WI38 (cell line): ENCODE measurements at regions not wholly inside any gene's neighbourhood (a gene's known extent, or its start where the extent isn't known, plus 50 kb on each side); places are given as distances from the start of the nearest gene placed in this dataset.
"Not testable (repeated sequence)": the region's sequence is repeated elsewhere in the genome, so short reads cannot be mapped to it uniquely, and the experiment has no call there.

ENCODE experiments used
- H3K4me3 ChIP-seq: 2 replicates; pipeline ENCODE4 v1.5.1; 2011; ENCODE audit warnings: low read depth, mild to moderate bottlenecking, control low read depth, low read length
- CTCF ChIP-seq: IDR thresholded peaks from 2 replicates; pipeline ENCODE4 v1.5.1; 2012; ENCODE audit warnings: low read depth, mild to moderate bottlenecking, control low read depth, low read length

GRCh38 chr12:46569826-46570439 lies 197.4 kb upstream of the SLC38A2 start:
- no peak overlapping the region for H3K4me3 ChIP-seq
- no peak for TF ChIP-seq CTCF

GRCh38 chr12:46567667-46568066 lies 195.1 kb upstream of the SLC38A2 start:
- H3K4me3 ChIP-seq: no peak overlapping the region
- no peak for TF ChIP-seq CTCF

- TF ChIP-seq CTCF: no peak
- no peak overlapping the region for H3K4me3 ChIP-seq
Observed at GRCh38 chr12:46562625-46563225, 190.2 kb upstream of the SLC38A2 start.

- not testable (repeated sequence) for H3K4me3 ChIP-seq
Observed at GRCh38 chr12:46561769-46562624, 189.4 kb upstream of the SLC38A2 start.

DNA sequence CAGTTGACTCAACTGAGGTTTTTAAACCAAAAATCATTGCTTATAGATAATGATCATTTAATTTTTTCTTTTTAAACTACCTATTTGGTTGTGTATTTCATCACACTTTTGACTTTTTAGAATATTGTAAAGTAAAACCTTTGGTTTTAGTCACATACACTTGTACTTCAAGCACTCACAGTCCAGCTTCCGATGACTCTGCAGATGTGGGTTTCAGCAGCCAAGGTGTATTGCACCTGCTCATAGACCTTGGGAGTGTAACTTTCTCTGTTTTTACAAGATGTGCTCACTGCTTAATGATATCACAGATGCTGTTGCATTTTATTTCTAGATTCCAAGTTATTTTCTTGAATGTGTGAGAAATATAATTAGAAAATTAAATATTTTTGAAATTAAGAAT lies 188.3 kb upstream of the SLC38A2 start:
- no peak for TF ChIP-seq CTCF

GRCh38 chr12:46560089-46560488 lies 187.5 kb upstream of the SLC38A2 start:
- no peak overlapping the region for H3K4me3 ChIP-seq
- no peak for TF ChIP-seq CTCF

More for the DNA sequence above, 188.3 kb upstream of the SLC38A2 start:
- no peak overlapping the region for H3K4me3 ChIP-seq

DNA sequence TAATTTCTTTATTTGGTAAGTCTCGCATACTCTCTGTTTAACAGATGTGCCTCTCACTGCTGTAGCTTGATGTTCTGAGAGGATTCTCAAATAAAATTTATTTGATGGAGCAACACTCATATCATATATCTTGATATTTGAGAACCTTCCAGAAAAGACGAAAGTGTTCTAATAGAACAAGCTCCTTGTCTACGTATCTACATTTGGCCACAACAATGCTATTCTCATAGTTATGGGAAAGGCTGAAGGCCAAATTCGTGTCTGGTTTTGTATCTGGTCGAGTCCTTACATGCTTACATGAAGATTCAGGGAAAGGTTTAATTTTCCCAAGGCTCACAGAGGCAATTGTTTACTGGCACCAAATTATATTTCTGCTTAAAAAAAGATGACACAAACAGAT lies 186.7 kb upstream of the SLC38A2 start:
- no peak overlapping the region for H3K4me3 ChIP-seq
- no peak for TF ChIP-seq CTCF
